GM19023 (cell line): ENCODE measurements at regions not wholly inside any gene's neighbourhood (a gene's known extent, or its start where the extent isn't known, plus 50 kb on each side); places are given as distances from the start of the nearest gene placed in this dataset.
"Not testable (repeated sequence)": the region's sequence is repeated elsewhere in the genome, so short reads cannot be mapped to it uniquely, and the experiment has no call there.

Experiments
- ATAC-seq: cut with Tn5 transposase; IDR thresholded peaks from one replicate; pipeline ENCODE4 v1.9.1; 2021; ENCODE audit warnings: mild to moderate bottlenecking, moderate library complexity; ENCODE audit not compliant: unreplicated experiment

- no peak for ATAC-seq
Observed at GRCh38 chr1:157460381-157460780, 91.9 kb downstream of the FCRL5 start.

GRCh38 chr1:157457279-157457678 lies 95.0 kb downstream of the FCRL5 start:
- ATAC-seq: no peak

GRCh38 chr1:157455318-157455717 lies 97.0 kb downstream of the FCRL5 start:
- no peak for ATAC-seq

- ATAC-seq: no peak
Observed at GRCh38 chr1:157450106-157450505, 102.2 kb downstream of the FCRL5 start.

- ATAC-seq: no peak
Observed at GRCh38 chr1:157448636-157449035, 103.7 kb downstream of the FCRL5 start.

GRCh38 chr1:157446356-157446755 lies 106.0 kb downstream of the FCRL5 start:
- ATAC-seq: not testable (repeated sequence)

GRCh38 chr1:157445616-157446140 lies 106.6 kb downstream of the FCRL5 start:
- ATAC-seq: not testable (repeated sequence)

- no peak for ATAC-seq
Observed at GRCh38 chr1:157442065-157442464, 110.2 kb downstream of the FCRL5 start.

GRCh38 chr1:157439302-157439954 lies 112.9 kb downstream of the FCRL5 start:
- ATAC-seq: no peak

GRCh38 chr1:157438613-157439012 lies 113.7 kb downstream of the FCRL5 start:
- ATAC-seq: no peak

- ATAC-seq: no peak
Observed at GRCh38 chr1:157438146-157438545, 114.2 kb downstream of the FCRL5 start.

GRCh38 chr1:157437296-157437695 lies 115.0 kb downstream of the FCRL5 start:
- ATAC-seq: no peak

- no peak for ATAC-seq
Observed at GRCh38 chr1:157431751-157432150, 120.6 kb downstream of the FCRL5 start.

GRCh38 chr1:157429601-157430240 lies 122.6 kb downstream of the FCRL5 start:
- no peak for ATAC-seq

GRCh38 chr1:157423764-157424163 lies 128.6 kb downstream of the FCRL5 start:
- not testable (repeated sequence) for ATAC-seq

GRCh38 chr1:157419845-157420542 lies 132.3 kb downstream of the FCRL5 start:
- ATAC-seq: no peak

GRCh38 chr1:157418659-157419058 lies 133.7 kb downstream of the FCRL5 start:
- no peak for ATAC-seq

- ATAC-seq: no peak
Observed at GRCh38 chr1:157418231-157418630, 134.1 kb downstream of the FCRL5 start.

GRCh38 chr1:157415661-157416060 lies 136.7 kb downstream of the FCRL5 start:
- ATAC-seq: no peak

- no peak for ATAC-seq
Observed at GRCh38 chr1:157412308-157412707, 140.0 kb downstream of the FCRL5 start.

GRCh38 chr1:157411769-157412168 lies 140.5 kb downstream of the FCRL5 start:
- no peak for ATAC-seq

- no peak for ATAC-seq
Observed at GRCh38 chr1:157411064-157411463, 141.3 kb downstream of the FCRL5 start.
